GM23338 (cell line): ENCODE measurements at regions not wholly inside any gene's neighbourhood (a gene's known extent, or its start where the extent isn't known, plus 50 kb on each side); places are given as distances from the start of the nearest gene placed in this dataset.

ENCODE experiments used
- CREB1 ChIP-seq: fragments of 250-450 bp; sonication (Bioruptor Pico); IDR thresholded peaks from 2 replicates; pipeline ENCODE4 v1.5.0; 2020; ENCODE audit warnings: low read depth, mild to moderate bottlenecking, moderate library complexity
- EZH2 ChIP-seq: fragments of 200-600 bp; sonication (generic); IDR thresholded peaks from one replicate; pipeline ENCODE4 v1.8.0; 2017; ENCODE audit warnings: antibody characterized with exemption, mild to moderate bottlenecking, low read depth; ENCODE audit not compliant: unreplicated experiment
- EZH2phosphoT487 ChIP-seq: fragments of 200-600 bp; sonication (generic); IDR thresholded peaks from one replicate; pipeline ENCODE4 v1.8.1; 2018; ENCODE audit warnings: antibody characterized with exemption; ENCODE audit not compliant: unreplicated experiment
- POLR2AphosphoS5 ChIP-seq: IDR thresholded peaks from 2 replicates; pipeline ENCODE4 v1.6.1; 2016; ENCODE audit warnings: antibody characterized with exemption, low read depth
- TF ChIP-seq, protein P1 (sequence below): IDR thresholded peaks from one replicate; pipeline ENCODE4 v1.6.1; 2018; ENCODE audit warnings: antibody characterized with exemption; ENCODE audit not compliant: unreplicated experiment
- TF ChIP-seq, protein P2 (sequence below), 2 experiments: fragments of 200-600 bp in 1 of 2; sonication (generic) in 1 of 2; conservative IDR thresholded peaks; 2 replicates each; pipeline versions ENCODE4 v1.5.1 to v1.6.1; 2016 to 2017; ENCODE audit warnings: antibody characterized with exemption in 2 of 2, low read depth in 2 of 2, mild to moderate bottlenecking in 2 of 2, moderate library complexity in 1 of 2

DNA sequence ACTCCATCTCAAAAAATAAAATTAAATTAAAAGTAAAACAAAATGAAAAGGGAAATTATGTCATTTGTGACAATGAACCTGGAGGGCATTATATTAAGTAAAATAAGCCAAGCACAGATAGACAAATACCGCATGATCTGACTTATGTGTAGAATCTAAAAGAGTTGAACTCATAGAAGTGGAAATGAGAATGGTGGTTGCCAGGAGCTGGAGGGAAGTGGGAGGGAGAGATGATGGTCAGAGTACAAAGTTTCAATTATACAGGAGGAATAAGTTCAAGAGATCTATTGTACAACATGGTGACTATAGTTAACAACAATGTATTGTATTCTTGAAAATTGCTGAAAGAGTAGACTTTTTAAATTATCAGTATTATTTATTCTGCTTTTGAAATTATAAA, 183.4 kb downstream of the ID4 start:
- TF ChIP-seq, protein P1, sequence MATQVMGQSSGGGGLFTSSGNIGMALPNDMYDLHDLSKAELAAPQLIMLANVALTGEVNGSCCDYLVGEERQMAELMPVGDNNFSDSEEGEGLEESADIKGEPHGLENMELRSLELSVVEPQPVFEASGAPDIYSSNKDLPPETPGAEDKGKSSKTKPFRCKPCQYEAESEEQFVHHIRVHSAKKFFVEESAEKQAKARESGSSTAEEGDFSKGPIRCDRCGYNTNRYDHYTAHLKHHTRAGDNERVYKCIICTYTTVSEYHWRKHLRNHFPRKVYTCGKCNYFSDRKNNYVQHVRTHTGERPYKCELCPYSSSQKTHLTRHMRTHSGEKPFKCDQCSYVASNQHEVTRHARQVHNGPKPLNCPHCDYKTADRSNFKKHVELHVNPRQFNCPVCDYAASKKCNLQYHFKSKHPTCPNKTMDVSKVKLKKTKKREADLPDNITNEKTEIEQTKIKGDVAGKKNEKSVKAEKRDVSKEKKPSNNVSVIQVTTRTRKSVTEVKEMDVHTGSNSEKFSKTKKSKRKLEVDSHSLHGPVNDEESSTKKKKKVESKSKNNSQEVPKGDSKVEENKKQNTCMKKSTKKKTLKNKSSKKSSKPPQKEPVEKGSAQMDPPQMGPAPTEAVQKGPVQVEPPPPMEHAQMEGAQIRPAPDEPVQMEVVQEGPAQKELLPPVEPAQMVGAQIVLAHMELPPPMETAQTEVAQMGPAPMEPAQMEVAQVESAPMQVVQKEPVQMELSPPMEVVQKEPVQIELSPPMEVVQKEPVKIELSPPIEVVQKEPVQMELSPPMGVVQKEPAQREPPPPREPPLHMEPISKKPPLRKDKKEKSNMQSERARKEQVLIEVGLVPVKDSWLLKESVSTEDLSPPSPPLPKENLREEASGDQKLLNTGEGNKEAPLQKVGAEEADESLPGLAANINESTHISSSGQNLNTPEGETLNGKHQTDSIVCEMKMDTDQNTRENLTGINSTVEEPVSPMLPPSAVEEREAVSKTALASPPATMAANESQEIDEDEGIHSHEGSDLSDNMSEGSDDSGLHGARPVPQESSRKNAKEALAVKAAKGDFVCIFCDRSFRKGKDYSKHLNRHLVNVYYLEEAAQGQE: no peak
- TF ChIP-seq, protein P2, sequence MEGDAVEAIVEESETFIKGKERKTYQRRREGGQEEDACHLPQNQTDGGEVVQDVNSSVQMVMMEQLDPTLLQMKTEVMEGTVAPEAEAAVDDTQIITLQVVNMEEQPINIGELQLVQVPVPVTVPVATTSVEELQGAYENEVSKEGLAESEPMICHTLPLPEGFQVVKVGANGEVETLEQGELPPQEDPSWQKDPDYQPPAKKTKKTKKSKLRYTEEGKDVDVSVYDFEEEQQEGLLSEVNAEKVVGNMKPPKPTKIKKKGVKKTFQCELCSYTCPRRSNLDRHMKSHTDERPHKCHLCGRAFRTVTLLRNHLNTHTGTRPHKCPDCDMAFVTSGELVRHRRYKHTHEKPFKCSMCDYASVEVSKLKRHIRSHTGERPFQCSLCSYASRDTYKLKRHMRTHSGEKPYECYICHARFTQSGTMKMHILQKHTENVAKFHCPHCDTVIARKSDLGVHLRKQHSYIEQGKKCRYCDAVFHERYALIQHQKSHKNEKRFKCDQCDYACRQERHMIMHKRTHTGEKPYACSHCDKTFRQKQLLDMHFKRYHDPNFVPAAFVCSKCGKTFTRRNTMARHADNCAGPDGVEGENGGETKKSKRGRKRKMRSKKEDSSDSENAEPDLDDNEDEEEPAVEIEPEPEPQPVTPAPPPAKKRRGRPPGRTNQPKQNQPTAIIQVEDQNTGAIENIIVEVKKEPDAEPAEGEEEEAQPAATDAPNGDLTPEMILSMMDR (conservative IDR thresholded peaks at IDR 0.05; ENCODE audit: low read depth in 2 of 2): no peak
- TF ChIP-seq POLR2AphosphoS5 (no peak), EZH2 (no peak), EZH2phosphoT487 (no peak), CREB1 (CRISPR knock-in tag) (no peak)
